Brain microvascular endothelial cell (primary cell): ENCODE measurements at regions not wholly inside any gene's neighbourhood (a gene's known extent, or its start where the extent isn't known, plus 50 kb on each side); places are given as distances from the start of the nearest gene placed in this dataset.

Experiments used
- DNase-seq: peaks from one replicate; pipeline ENCODE4 v3.0.0-alpha.2; 2020
- H3K27ac ChIP-seq: fragments of 250-450 bp; sonication (Bioruptor Pico); 2 replicates; pipeline ENCODE4 v1.5.1; 2020; ENCODE audit warnings: mild to moderate bottlenecking, moderate library complexity
- H3K27me3 ChIP-seq: fragments of 250-450 bp; sonication (Bioruptor Pico); replicated peaks from 2 replicates; pipeline ENCODE4 v1.5.1; 2020; ENCODE audit warnings: mild to moderate bottlenecking
- H3K36me3 ChIP-seq: fragments of 250-450 bp; sonication (Bioruptor Pico); replicated peaks from 2 replicates; pipeline ENCODE4 v1.5.1; 2020; ENCODE audit warnings: mild to moderate bottlenecking
- H3K4me3 ChIP-seq: 2 replicates; pipeline ENCODE4 v1.5.1; 2011; ENCODE audit warnings: low read depth, mild to moderate bottlenecking, control low read depth, low read length, moderate library complexity
- CTCF ChIP-seq: IDR thresholded peaks from 2 replicates; pipeline ENCODE4 v1.5.1; 2011; ENCODE audit warnings: low read depth, mild to moderate bottlenecking, moderate library complexity, low read length, control low read depth, inconsistent platforms; ENCODE audit errors: missing control alignments
- in situ Hi-C: cut with HindIII; loops from 2 replicates; pipeline ENCODE4 v1.10.0; 2017; ENCODE audit warnings: low sequenced_read_pairs, low pct_ligation_motif_present

- in situ Hi-C loops = no loop called here
- DNase-seq = no peak
- Histone ChIP-seq H3K4me3 (no peak overlapping the region), H3K36me3 (no peaks in the 10 kb centered on the region), H3K27ac (no peak overlapping the region), H3K27me3 (no peaks in the 10 kb centered on the region)
- TF ChIP-seq CTCF = no peak
Observed at GRCh38 chr14:101623077-101623372, 61.7 kb downstream of the DIO3 start.

- no peak for DNase-seq
- no peak for TF ChIP-seq CTCF
- H3K27ac ChIP-seq = no peak overlapping the region
Observed at GRCh38 chr14:101623685-101624444, 62.6 kb downstream of the DIO3 start.

GRCh38 chr14:101624536-101624935, 63.2 kb downstream of the DIO3 start:
- TF ChIP-seq CTCF = no peak
- H3K36me3 ChIP-seq = no peaks in the 10 kb centered on the region
- DNase-seq = no peak
- in situ Hi-C loops = no loop called here
- H3K27me3 ChIP-seq = peaks cover 2% of the 10 kb centered on the region
- no peak overlapping the region for H3K4me3 ChIP-seq
- no peak overlapping the region for H3K27ac ChIP-seq

More at GRCh38 chr14:101623685-101624444, 62.6 kb downstream of the DIO3 start:
- in situ Hi-C loops = no loop called here
- Histone ChIP-seq H3K4me3 (no peak overlapping the region), H3K36me3 (no peaks in the 10 kb centered on the region), H3K27me3 (no peaks in the 10 kb centered on the region)

GRCh38 chr14:101625336-101626097, 64.2 kb downstream of the DIO3 start:
- no peaks in the 10 kb centered on the region for H3K36me3 ChIP-seq
- TF ChIP-seq CTCF = no peak
- in situ Hi-C loops = no loop called here
- no peak overlapping the region for H3K4me3 ChIP-seq
- DNase-seq = no peak
- H3K27ac ChIP-seq = no peak overlapping the region
- H3K27me3 ChIP-seq = peaks cover 2% of the 10 kb centered on the region

GRCh38 chr14:101626331-101626730, 65.0 kb downstream of the DIO3 start:
- Histone ChIP-seq H3K36me3 (no peaks in the 10 kb centered on the region), H3K27me3 (peaks cover 2% of the 10 kb centered on the region), H3K4me3 (no peak overlapping the region), H3K27ac (no peak overlapping the region)
- in situ Hi-C loops = no loop called here
- DNase-seq = no peak
- no peak for TF ChIP-seq CTCF
